ENCODE measurements at regions not wholly inside any gene's neighbourhood (a gene's known extent, or its start where the extent isn't known, plus 50 kb on each side); places are given as distances from the start of the nearest gene placed in this dataset.

DNA sequence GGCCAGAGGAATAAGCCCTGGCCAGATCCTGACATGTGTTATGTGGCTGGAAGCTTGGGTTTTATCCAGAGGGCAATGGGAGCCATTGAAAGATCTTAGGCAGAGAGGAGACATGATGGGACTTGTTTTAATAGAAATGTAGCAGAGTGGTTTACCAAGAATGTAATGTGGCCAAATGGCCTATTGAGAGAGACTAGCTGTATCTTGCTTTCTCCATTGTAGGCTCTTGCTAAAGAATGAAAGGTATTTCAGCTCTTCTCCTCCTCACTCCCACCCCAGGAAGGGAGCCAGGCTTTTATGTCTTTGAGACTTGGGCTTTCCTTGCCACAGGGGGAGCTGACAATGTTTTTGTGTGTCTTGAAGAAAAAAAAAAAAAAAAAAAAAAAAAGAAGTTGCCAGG is 82.3 kb downstream of the TRIM29 start:
- no peak for DNase-seq (ENCODE audit: low read depth)
- no peak overlapping the region for H3K4me3 ChIP-seq (ENCODE audit: low read length)
- no peak for TF ChIP-seq CTCF (conservative IDR thresholded peaks at IDR 0.05; ENCODE audit: low read depth, low read length)

DNA sequence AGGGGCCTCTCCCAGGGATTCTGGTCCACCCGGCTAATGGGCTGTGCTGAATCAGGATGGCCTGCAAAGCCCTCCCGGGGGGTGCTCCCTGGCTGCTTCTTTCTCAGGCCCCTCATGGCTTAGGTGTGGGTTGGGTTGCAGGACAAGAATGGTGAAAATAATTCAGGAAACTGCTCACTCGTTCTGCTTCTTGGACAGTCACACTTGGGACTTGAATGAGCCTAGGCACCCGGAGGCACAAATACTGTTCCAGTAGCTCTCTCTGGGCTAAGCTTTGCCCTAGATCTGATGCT is 83.2 kb downstream of the TRIM29 start:
- no peak for TF ChIP-seq CTCF (conservative IDR thresholded peaks at IDR 0.05; ENCODE audit: low read depth, low read length)
- no peak overlapping the region for H3K4me3 ChIP-seq (ENCODE audit: low read length)
- no peak for DNase-seq (ENCODE audit: low read depth)

DNA sequence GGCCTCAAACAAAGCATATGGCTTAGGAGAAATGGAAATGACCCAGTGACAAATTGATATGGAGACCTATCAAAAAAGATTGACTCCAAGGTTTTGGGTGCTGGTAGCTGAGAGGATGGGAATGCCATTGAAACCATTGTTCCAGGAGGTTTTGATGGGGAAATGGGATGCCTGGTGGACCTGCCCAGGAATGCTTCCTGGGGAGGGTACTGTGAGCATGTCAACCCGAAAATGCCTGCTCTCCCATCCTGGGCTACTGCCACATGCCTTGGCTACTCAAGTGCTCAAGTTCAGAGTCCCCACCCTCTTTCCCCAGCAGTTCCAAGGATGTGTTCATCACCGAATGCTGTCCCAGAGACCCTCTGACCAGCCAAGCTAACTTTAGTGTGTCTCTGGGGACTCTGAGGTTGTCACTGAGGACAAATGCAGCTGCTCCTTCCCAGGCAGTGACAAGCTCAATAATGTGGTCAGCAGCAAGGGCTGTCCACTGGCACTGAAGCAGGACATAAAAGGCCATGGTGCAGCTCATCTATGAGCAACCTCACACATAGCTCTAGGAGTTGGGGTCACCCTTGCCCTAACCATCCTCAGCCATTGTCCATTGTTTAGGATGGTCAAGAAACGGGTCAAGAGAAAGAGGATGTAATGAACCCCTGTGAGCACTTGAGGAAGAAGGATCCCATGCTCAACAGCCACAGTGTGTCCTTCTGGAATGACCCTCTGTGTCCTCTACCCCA is 83.7 kb downstream of the TRIM29 start:
- no peak for TF ChIP-seq CTCF (conservative IDR thresholded peaks at IDR 0.05; ENCODE audit: low read depth, low read length)
- H3K4me3 ChIP-seq (ENCODE audit: low read length): no peak overlapping the region
- no peak for DNase-seq (ENCODE audit: low read depth)

DNA sequence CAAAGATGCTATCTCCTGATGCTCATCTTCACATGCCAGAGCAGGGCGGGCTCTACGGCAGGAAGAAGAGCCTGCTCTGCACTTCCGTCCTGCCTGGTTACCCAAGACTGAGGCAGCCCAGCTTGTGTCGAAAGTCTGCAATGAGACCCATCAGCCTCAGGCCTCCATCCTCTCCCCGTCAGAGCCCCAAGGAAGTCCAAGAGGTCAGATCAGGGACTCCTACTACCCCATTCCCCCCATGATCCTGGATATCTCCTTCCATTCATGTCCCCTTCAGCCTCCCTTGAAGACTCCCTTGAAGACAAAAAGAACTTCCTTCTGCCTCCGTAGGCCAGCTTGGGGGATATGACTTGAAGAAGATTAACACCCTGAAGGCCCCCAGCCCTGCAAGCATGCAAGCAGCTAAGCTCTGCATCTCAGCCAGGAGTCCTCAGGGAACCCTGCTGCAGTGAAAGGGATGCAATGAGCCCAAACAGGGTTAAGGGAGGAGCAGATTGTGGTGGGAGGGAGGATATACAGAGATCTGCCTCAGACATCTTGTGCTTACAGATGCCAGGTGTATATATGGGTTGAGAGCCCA is 85.6 kb downstream of the TRIM29 start:
- H3K4me3 ChIP-seq (ENCODE audit: low read length): no peak overlapping the region
- DNase-seq (ENCODE audit: low read depth): no peak
- no peak for TF ChIP-seq CTCF (conservative IDR thresholded peaks at IDR 0.05; ENCODE audit: low read depth, low read length)

DNA sequence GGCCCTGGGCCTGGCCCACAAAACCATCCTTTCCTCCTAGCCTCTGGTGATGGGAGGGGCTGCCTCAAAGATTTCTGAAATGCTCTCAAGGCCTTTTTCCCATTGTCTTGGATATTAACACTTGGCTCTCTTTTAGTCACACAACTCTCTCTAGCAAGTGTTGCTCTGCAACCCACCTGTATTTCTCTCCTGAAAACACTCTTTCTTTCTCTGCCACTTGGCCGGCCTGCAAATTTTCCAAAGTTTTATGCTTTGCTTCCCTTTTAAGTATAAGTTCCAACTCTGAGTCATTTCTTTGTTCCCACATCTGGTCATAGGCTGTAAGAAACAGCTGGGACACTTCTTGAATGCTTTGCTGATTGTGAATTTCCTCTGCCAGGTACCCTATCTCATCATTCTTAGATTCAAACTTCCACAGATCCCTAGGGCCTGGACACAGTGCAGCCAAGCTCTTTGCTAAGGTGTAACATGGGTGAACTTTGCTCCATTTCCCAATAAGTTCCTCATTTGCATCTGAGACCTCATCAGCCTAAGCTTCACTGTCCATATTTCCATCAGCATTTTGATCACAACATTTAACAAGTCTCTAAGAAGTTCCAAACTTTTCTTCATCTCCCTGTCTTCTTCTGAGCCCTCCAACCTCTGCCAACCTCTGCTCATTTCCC is 93.8 kb downstream of the TRIM29 start:
- no peak for DNase-seq (ENCODE audit: low read depth)
- no peak overlapping the region for H3K4me3 ChIP-seq (ENCODE audit: low read length)
- TF ChIP-seq CTCF (conservative IDR thresholded peaks at IDR 0.05; ENCODE audit: low read depth, low read length): no peak

- H3K4me3 ChIP-seq (ENCODE audit: low read length): no peak overlapping the region
- TF ChIP-seq CTCF (conservative IDR thresholded peaks at IDR 0.05; ENCODE audit: low read depth, low read length): no peak
- no peak for DNase-seq (ENCODE audit: low read depth)
Measured at GRCh38 chr11:120043328-120043945, 94.5 kb downstream of the TRIM29 start.

Measured in retinal pigment epithelial cell (primary cell).